ENCODE measurements at regions not wholly inside any gene's neighbourhood (a gene's known extent, or its start where the extent isn't known, plus 50 kb on each side); places are given as distances from the start of the nearest gene placed in this dataset.

- DNase-seq (no peak), ATAC-seq (no peak)
- Histone ChIP-seq H3K4me1 (peaks cover 6 to 7% of the 10 kb centered on the region in 2 donors), H3K36me3 (no peaks in the 10 kb centered on the region), H3K27me3 (no peaks in the 10 kb centered on the region), H3K4me3 (no peak overlapping the region), H3K27ac (no peak overlapping the region), H3K9me3 (no peaks in the 10 kb centered on the region)
- intact Hi-C loops (cut with DNase I) = no loop called here
- no peak for TF ChIP-seq CTCF (IDR thresholded peaks at IDR 0.05)
Measured at GRCh38 chr7:17552373-17552772, 253.9 kb downstream of the AHR start.

GRCh38 chr7:17552952-17553351 lies 254.5 kb downstream of the AHR start:
- H3K4me3 ChIP-seq = no peak overlapping the region
- ATAC-seq = no peak
- intact Hi-C loops (cut with DNase I) = no loop called here

GRCh38 chr7:17554341-17555015 lies 256.0 kb downstream of the AHR start:
- peaks cover 6 to 7% of the 10 kb centered on the region in 2 donors for H3K4me1 ChIP-seq
- DNase-seq = no peak
- intact Hi-C loops (cut with DNase I) = no loop called here
- no peak for ATAC-seq
- H3K9me3 ChIP-seq = no peaks in the 10 kb centered on the region
- no peak overlapping the region for H3K27ac ChIP-seq
- no peak for TF ChIP-seq CTCF (IDR thresholded peaks at IDR 0.05)
- H3K27me3 ChIP-seq = no peaks in the 10 kb centered on the region
- no peak overlapping the region for H3K4me3 ChIP-seq
- H3K36me3 ChIP-seq = no peaks in the 10 kb centered on the region

More at GRCh38 chr7:17552952-17553351, 254.5 kb downstream of the AHR start:
- DNase-seq = no peak
- peak overlapping the region in 1 of 2 donors; percentile 16 for H3K27ac ChIP-seq
- no peaks in the 10 kb centered on the region for H3K36me3 ChIP-seq
- peaks cover 6 to 7% of the 10 kb centered on the region in 2 donors for H3K4me1 ChIP-seq
- H3K27me3 ChIP-seq = no peaks in the 10 kb centered on the region
- TF ChIP-seq CTCF (IDR thresholded peaks at IDR 0.05) = no peak
- H3K9me3 ChIP-seq = no peaks in the 10 kb centered on the region

GRCh38 chr7:17556247-17556956 lies 257.9 kb downstream of the AHR start:
- DNase-seq (no peak), ATAC-seq (peak; percentile 6)
- Histone ChIP-seq H3K9me3 (no peaks in the 10 kb centered on the region), H3K4me1 (peaks cover 6 to 7% of the 10 kb centered on the region in 2 donors), H3K27me3 (no peaks in the 10 kb centered on the region), H3K4me3 (no peak overlapping the region), H3K27ac (peak overlapping the region; percentile 20 to 80), H3K36me3 (no peaks in the 10 kb centered on the region)
- intact Hi-C loops (cut with DNase I) = no loop called here
- TF ChIP-seq CTCF (IDR thresholded peaks at IDR 0.05) = no peak

- Histone ChIP-seq H3K27ac (peak overlapping the region; percentile 20 to 80), H3K9me3 (no peaks in the 10 kb centered on the region), H3K4me3 (no peak overlapping the region), H3K36me3 (no peaks in the 10 kb centered on the region), H3K27me3 (no peaks in the 10 kb centered on the region), H3K4me1 (peaks cover 6 to 7% of the 10 kb centered on the region in 2 donors)
- no peak for TF ChIP-seq CTCF (IDR thresholded peaks at IDR 0.05)
- peak; percentile 11 for ATAC-seq
- intact Hi-C loops (cut with DNase I) = no loop called here
- DNase-seq = no peak
Measured at GRCh38 chr7:17557251-17557671, 258.8 kb downstream of the AHR start.

Measured in left lung (tissue), 4 donors.